ENCODE measurements at regions not wholly inside any gene's neighbourhood (a gene's known extent, or its start where the extent isn't known, plus 50 kb on each side); places are given as distances from the start of the nearest gene placed in this dataset.

DNA sequence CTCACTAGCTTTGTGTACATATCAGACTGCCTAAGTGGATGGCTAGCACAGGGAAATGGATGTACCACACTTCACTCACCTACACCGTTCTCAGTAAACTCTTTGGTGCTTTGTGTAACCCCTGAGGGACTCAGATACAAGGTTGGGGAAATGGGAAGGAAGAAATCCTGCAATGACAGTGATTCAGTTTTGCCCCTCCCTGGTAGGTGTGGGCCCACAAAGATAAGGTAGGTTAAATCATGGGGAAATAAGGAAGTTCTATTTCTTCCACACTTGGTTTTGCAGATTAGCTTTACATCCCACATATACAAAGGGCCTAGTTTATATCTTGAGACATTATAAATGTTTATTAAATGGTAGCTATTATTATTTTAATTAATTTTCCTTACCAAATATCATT lies 197.6 kb upstream of the SPANXN4 start:
- Histone ChIP-seq H2BK120ac (ENCODE audit: low read depth, low read length, poor library complexity, severe bottlenecking) (no peak overlapping the region), H3K79me2 (ENCODE audit: insufficient read depth, low read length) (no peaks in the 10 kb centered on the region), H3T11ph (ENCODE audit: low read length) (no peak overlapping the region), H3K4me2 (ENCODE audit: insufficient read depth, insufficient read length, low read length) (no peak overlapping the region), H4K20me1 (ENCODE audit: control insufficient read depth, insufficient read depth, insufficient read length) (no peaks in the 10 kb centered on the region), H3K79me1 (ENCODE audit: insufficient read depth, low read depth, low read length, poor library complexity, severe bottlenecking) (no peaks in the 10 kb centered on the region), H4K8ac (replicated peaks; ENCODE audit: insufficient read length, low read depth, low read length) (no peak overlapping the region), H3K14ac (ENCODE audit: insufficient read depth, low read length) (no peak overlapping the region), H2BK15ac (ENCODE audit: low read depth, low read length) (no peak overlapping the region), H2BK12ac (ENCODE audit: insufficient read length, low read depth, low read length) (no peak overlapping the region), H2AFZ (ENCODE audit: low read length) (no peak overlapping the region), H3K9ac (ENCODE audit: extremely low read depth, insufficient read length, low read length) (no peak overlapping the region), H3K23me2 (ENCODE audit: insufficient read length, low read depth, low read length, poor library complexity, severe bottlenecking) (no peaks in the 10 kb centered on the region), H3K23ac (ENCODE audit: insufficient read length, low read depth, low read length) (no peak overlapping the region), H3K27me3 (ENCODE audit: insufficient read depth, low read length) (no peaks in the 10 kb centered on the region), H3K4ac (ENCODE audit: low read depth, low read length) (no peak overlapping the region), H4K5ac (ENCODE audit: insufficient read length, low read depth, low read length) (no peak overlapping the region), H2AK5ac (ENCODE audit: insufficient read length, low read length) (no peak overlapping the region), H2BK20ac (ENCODE audit: low read depth, low read length, poor library complexity, severe bottlenecking) (no peak overlapping the region), H4K91ac (ENCODE audit: insufficient read length, low read depth, low read length) (no peak overlapping the region), H2BK5ac (ENCODE audit: insufficient read length, low read length) (no peak overlapping the region), H3K27ac (ENCODE audit: insufficient read length, low read depth, low read length) (no peak overlapping the region), H3K56ac (ENCODE audit: insufficient read length, low read depth, low read length) (no peak overlapping the region), H3K18ac (ENCODE audit: insufficient read length, low read depth, low read length) (no peak overlapping the region), H3K9me3 (ENCODE audit: control insufficient read depth, low read depth, low read length) (no peaks in the 10 kb centered on the region), H3K4me1 (ENCODE audit: insufficient read depth, low read length) (no peaks in the 10 kb centered on the region)
- no peaks in the 10 kb centered on the region for H3K4me1 Mint-ChIP-seq
- TF ChIP-seq, protein P1, sequence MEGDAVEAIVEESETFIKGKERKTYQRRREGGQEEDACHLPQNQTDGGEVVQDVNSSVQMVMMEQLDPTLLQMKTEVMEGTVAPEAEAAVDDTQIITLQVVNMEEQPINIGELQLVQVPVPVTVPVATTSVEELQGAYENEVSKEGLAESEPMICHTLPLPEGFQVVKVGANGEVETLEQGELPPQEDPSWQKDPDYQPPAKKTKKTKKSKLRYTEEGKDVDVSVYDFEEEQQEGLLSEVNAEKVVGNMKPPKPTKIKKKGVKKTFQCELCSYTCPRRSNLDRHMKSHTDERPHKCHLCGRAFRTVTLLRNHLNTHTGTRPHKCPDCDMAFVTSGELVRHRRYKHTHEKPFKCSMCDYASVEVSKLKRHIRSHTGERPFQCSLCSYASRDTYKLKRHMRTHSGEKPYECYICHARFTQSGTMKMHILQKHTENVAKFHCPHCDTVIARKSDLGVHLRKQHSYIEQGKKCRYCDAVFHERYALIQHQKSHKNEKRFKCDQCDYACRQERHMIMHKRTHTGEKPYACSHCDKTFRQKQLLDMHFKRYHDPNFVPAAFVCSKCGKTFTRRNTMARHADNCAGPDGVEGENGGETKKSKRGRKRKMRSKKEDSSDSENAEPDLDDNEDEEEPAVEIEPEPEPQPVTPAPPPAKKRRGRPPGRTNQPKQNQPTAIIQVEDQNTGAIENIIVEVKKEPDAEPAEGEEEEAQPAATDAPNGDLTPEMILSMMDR (conservative IDR thresholded peaks at IDR 0.05), result no peak
- H3K4me3 Mint-ChIP-seq, result no peak overlapping the region
- H3K27me3 Mint-ChIP-seq (ENCODE audit: low read depth), result no peaks in the 10 kb centered on the region
- no peak overlapping the region for H3K27ac Mint-ChIP-seq
- peaks cover 50 to 51% of the 10 kb centered on the region in 2 experiments for H3K9me3 Mint-ChIP-seq
- H3K36me3 Mint-ChIP-seq (ENCODE audit: insufficient read depth in 1 of 3, low read depth in 3 of 3), result peaks cover 0 to 3% (median 0%) of the 10 kb centered on the region in 3 experiments; a peak in 2 of 7 replicates
- no CpG with 5 or more reads among the region's 1 CpG for WGBS (ENCODE audit: extremely low coverage, insufficient read length, low lambda C conversion rate)
- no peak for DNase-seq

Data from H9 (cell line).